ENCODE measurements at regions not wholly inside any gene's neighbourhood (a gene's known extent, or its start where the extent isn't known, plus 50 kb on each side); places are given as distances from the start of the nearest gene placed in this dataset.

GRCh38 chr3:177358977-177359592 is 161.8 kb upstream of the TBL1XR1 start (continued):
- TF ChIP-seq, protein P1, sequence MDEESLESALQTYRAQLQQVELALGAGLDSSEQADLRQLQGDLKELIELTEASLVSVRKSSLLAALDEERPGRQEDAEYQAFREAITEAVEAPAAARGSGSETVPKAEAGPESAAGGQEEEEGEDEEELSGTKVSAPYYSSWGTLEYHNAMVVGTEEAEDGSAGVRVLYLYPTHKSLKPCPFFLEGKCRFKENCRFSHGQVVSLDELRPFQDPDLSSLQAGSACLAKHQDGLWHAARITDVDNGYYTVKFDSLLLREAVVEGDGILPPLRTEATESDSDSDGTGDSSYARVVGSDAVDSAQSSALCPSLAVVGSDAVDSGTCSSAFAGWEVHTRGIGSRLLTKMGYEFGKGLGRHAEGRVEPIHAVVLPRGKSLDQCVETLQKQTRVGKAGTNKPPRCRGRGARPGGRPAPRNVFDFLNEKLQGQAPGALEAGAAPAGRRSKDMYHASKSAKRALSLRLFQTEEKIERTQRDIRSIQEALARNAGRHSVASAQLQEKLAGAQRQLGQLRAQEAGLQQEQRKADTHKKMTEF (CRISPR knock-in tag; IDR thresholded peaks at IDR 0.05), result no peak; the same call in 1 of the 2 replicates
- TF ChIP-seq ZNF382 (CRISPR knock-in tag; IDR thresholded peaks at IDR 0.05; ENCODE audit: borderline replicate concordance), result no peak
- TF ChIP-seq POLR2G (IDR thresholded peaks at IDR 0.05; ENCODE audit: low read depth, low read length), result peak; percentile 72
- TF ChIP-seq, protein P2, sequence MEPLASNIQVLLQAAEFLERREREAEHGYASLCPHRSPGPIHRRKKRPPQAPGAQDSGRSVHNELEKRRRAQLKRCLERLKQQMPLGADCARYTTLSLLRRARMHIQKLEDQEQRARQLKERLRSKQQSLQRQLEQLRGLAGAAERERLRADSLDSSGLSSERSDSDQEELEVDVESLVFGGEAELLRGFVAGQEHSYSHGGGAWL (CRISPR knock-in tag; IDR thresholded peaks at IDR 0.05), result no peak
- peak; percentile 92 for TF ChIP-seq AGO2 (optimal IDR thresholded peaks at IDR 0.05; ENCODE audit: low read depth, low read length)
- TF ChIP-seq ARNT2 (CRISPR knock-in tag; IDR thresholded peaks at IDR 0.05; ENCODE audit: low read depth), result no peak
- TF ChIP-seq GTF2F1 (IDR thresholded peaks at IDR 0.05; ENCODE audit: low read length), result no peak
- TF ChIP-seq ZNF333 (CRISPR knock-in tag; IDR thresholded peaks at IDR 0.05; ENCODE audit: borderline replicate concordance), result peak; percentile 8; the same call in 1 of the 2 replicates
- TF ChIP-seq MIER2 (CRISPR knock-in tag; IDR thresholded peaks at IDR 0.05), result no peak
- peak; percentile 48; the same call in 1 of the 2 replicates for TF ChIP-seq ZSCAN21 (CRISPR knock-in tag; IDR thresholded peaks at IDR 0.05; ENCODE audit: borderline replicate concordance)
- no peak for TF ChIP-seq ZNF644 (CRISPR knock-in tag; IDR thresholded peaks at IDR 0.05; ENCODE audit: low read depth)
- TF ChIP-seq ZBTB1 (CRISPR knock-in tag; IDR thresholded peaks at IDR 0.05; ENCODE audit: borderline replicate concordance), result no peak
- no peak; the same call in 1 of the 2 replicates for TF ChIP-seq DPF2 (CRISPR knock-in tag; IDR thresholded peaks at IDR 0.05; ENCODE audit: borderline replicate concordance, low read depth)
- TF ChIP-seq CENPT (CRISPR knock-in tag; IDR thresholded peaks at IDR 0.05; ENCODE audit: low read depth), result peak; percentile 70; the same call in 1 of the 2 replicates
- TF ChIP-seq U2AF2 (IDR thresholded peaks at IDR 0.05; ENCODE audit: low read depth, low read length), result no peak
- no peak; the same call in 1 of the 2 replicates for TF ChIP-seq KDM4B (CRISPR knock-in tag; IDR thresholded peaks at IDR 0.05)
- TF ChIP-seq ZNF629 (CRISPR knock-in tag; conservative IDR thresholded peaks at IDR 0.05), result 0 out of 2 replicates have a peak, but pooled peaks have one; percentile 2
- no peak for TF ChIP-seq ZFP82 (CRISPR knock-in tag; IDR thresholded peaks at IDR 0.05; ENCODE audit: borderline replicate concordance)
- TF ChIP-seq RERE (CRISPR knock-in tag; IDR thresholded peaks at IDR 0.05; ENCODE audit: low read depth), result 0 out of 2 replicates have a peak, but pooled peaks have one; percentile 24
- TF ChIP-seq HMGA1 (CRISPR knock-in tag; conservative IDR thresholded peaks at IDR 0.05), result no peak
